Fibroblast of lung (primary cell): ENCODE measurements at regions not wholly inside any gene's neighbourhood (a gene's known extent, or its start where the extent isn't known, plus 50 kb on each side); places are given as distances from the start of the nearest gene placed in this dataset.

Experiments
- DNase-seq, 2 donors: peaks; one replicate each; pipeline versions ENCODE4 v3.0.0 to v3.0.0-alpha.2; 2010; ENCODE audit warnings: low read depth in 2 of 2
- H2AFZ ChIP-seq: 2 replicates; pipeline ENCODE4 v1.5.1; 2012; ENCODE audit warnings: low read length, control low read depth, inconsistent platforms
- H3K27ac ChIP-seq: 2 replicates; pipeline ENCODE4 v1.5.1; 2011; ENCODE audit warnings: low read length, control low read depth; ENCODE audit not compliant: insufficient read depth
- H3K27me3 ChIP-seq: 2 replicates; pipeline ENCODE4 v1.5.1; 2011; ENCODE audit warnings: mild to moderate bottlenecking, low read length; ENCODE audit not compliant: control insufficient read depth, insufficient read depth
- H3K36me3 ChIP-seq: 2 replicates; pipeline ENCODE4 v1.5.1; 2011; ENCODE audit warnings: low read length; ENCODE audit not compliant: control insufficient read depth, insufficient read depth
- H3K4me1 ChIP-seq: 2 replicates; pipeline ENCODE4 v1.5.1; 2011; ENCODE audit warnings: low read length; ENCODE audit not compliant: control insufficient read depth, insufficient read depth; ENCODE audit errors: extremely low read depth
- H3K4me2 ChIP-seq: 2 replicates; pipeline ENCODE4 v1.5.1; 2011; ENCODE audit warnings: low read length, control low read depth; ENCODE audit not compliant: insufficient read depth; ENCODE audit errors: extremely low read depth
- H3K4me3 ChIP-seq, 4 experiments: fragments of 200-600 bp in 1 of 4; sonication (generic) in 1 of 4; replicated peaks in 1 of 4; 2 replicates each; pipeline ENCODE4 v1.5.1; 2011 to 2016; ENCODE audit warnings: low read length in 4 of 4, low read depth in 3 of 4, mild to moderate bottlenecking in 3 of 4, control low read depth in 2 of 4, inconsistent platforms in 1 of 4, mixed read lengths in 1 of 4; ENCODE audit not compliant: insufficient read depth in 1 of 4; ENCODE audit errors: control extremely low read depth in 1 of 4
- H3K79me2 ChIP-seq: 2 replicates; pipeline ENCODE4 v1.5.1; 2012; ENCODE audit warnings: mild to moderate bottlenecking, low read length, inconsistent platforms; ENCODE audit not compliant: control insufficient read depth, insufficient read depth
- H3K9ac ChIP-seq: 2 replicates; pipeline ENCODE4 v1.5.1; 2011; ENCODE audit warnings: mild to moderate bottlenecking, low read length, control low read depth; ENCODE audit not compliant: insufficient read depth
- H3K9me3 ChIP-seq: 2 replicates; pipeline ENCODE4 v1.5.1; 2012; ENCODE audit warnings: low read depth, low read length; ENCODE audit not compliant: control insufficient read depth, insufficient read depth
- H4K20me1 ChIP-seq: 2 replicates; pipeline ENCODE4 v1.5.1; 2011; ENCODE audit warnings: low read length; ENCODE audit not compliant: control insufficient read depth, insufficient read depth; ENCODE audit errors: extremely low read depth
- CTCF ChIP-seq, 2 donors: IDR thresholded peaks in 1 of 2; conservative IDR thresholded peaks in 1 of 2; 1 replicate in 1 of 2; 2 replicates in 1 of 2; pipeline ENCODE4 v1.5.1; 2011 to 2012; ENCODE audit warnings: low read length in 2 of 2, control low read depth in 1 of 2, inconsistent platforms in 1 of 2, low read depth in 1 of 2, mild to moderate bottlenecking in 1 of 2
- EZH2 ChIP-seq: IDR thresholded peaks from 2 replicates; pipeline ENCODE4 v1.5.1; 2012; ENCODE audit warnings: low read length, control low read depth, mild to moderate bottlenecking; ENCODE audit errors: missing control alignments

DNA sequence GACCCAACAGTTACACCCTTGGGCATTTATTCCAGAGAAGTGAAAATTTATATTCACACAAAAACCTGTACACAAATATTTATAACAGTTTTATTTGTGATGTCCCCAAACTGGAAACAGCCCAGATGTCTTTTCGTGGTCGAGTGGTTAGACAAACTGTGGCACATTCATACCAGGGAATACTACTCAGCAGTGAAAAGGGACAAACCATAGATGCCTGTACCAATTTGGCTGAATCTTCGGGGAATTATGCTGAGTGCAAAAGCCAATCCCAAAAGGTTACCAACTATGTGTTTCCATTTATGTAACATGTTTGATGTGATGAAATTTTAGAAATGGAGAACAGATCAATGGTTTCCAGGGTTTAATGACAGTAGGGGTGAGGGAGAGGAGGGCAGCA is 154.3 kb downstream of the GLI2 start:
- no peaks in the 10 kb centered on the region for H3K27me3 ChIP-seq
- no peaks in the 10 kb centered on the region for H3K4me1 ChIP-seq
- no peak overlapping the region for H3K4me2 ChIP-seq
- no peaks in the 10 kb centered on the region for H3K36me3 ChIP-seq
- no peak overlapping the region for H3K27ac ChIP-seq
- no peak overlapping the region for H3K9ac ChIP-seq
- no peak for DNase-seq
- H4K20me1 ChIP-seq, result no peaks in the 10 kb centered on the region
- H2AFZ ChIP-seq, result no peak overlapping the region
- no peaks in the 10 kb centered on the region for H3K79me2 ChIP-seq
- no peak overlapping the region for H3K4me3 ChIP-seq
- TF ChIP-seq CTCF (conservative IDR thresholded peaks at IDR 0.05 in 1 of 2, IDR thresholded peaks at IDR 0.05 in 1 of 2; ENCODE audit: low read depth in 1 of 2, low read length in 2 of 2) (no peak), EZH2 (no peak)
- no peaks in the 10 kb centered on the region for H3K9me3 ChIP-seq

DNA sequence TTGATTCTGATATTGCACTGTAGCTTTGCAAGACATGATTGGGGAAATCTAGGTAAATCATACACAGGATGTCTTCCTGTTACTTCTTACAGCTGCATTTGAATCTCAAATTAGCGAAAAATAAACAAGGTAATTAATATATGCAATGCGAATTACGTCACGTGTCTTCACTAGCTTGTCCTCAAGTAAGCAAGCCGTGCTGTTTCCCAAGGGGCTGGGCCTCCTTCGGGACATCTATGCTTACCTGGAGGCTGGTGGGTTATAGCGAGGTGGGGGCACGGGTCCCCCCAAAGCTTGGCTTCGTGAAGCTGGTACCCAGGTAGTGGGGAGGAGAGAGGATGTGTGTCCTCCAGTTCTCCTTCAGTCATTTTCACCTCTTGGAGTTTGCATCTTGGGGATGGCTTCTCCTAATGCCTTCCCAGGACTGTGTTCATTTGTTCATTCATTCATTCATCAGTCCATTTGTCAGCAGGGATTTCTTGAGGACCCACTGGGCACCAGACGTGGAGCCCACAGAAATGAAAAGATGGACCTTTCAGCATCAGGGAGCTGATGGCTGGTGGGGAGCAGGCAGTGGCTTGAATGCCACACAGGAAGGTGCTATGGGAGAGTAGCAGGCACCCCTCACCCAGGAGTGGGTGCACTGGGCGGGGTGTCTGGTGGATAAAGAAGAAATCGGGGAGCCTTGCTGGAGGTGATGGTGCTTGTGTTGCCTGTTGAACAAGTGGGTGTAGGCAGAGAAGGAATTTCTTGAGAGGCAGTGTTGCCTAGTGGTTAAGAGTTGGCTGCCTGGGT is 155.1 kb downstream of the GLI2 start:
- DNase-seq, result no peak
- Histone ChIP-seq H3K4me3 (no peak overlapping the region), H3K27me3 (no peaks in the 10 kb centered on the region), H3K9ac (no peak overlapping the region), H3K9me3 (no peaks in the 10 kb centered on the region), H3K79me2 (no peaks in the 10 kb centered on the region), H4K20me1 (no peaks in the 10 kb centered on the region), H3K36me3 (no peaks in the 10 kb centered on the region), H2AFZ (no peak overlapping the region), H3K4me2 (no peak overlapping the region), H3K4me1 (no peaks in the 10 kb centered on the region), H3K27ac (no peak overlapping the region)
- TF ChIP-seq CTCF (conservative IDR thresholded peaks at IDR 0.05 in 1 of 2, IDR thresholded peaks at IDR 0.05 in 1 of 2; ENCODE audit: low read depth in 1 of 2, low read length in 2 of 2) (no peak), EZH2 (no peak)

GRCh38 chr2:120892271-120892966 is 156.8 kb downstream of the GLI2 start:
- no peak overlapping the region for H3K4me3 ChIP-seq
- no peak overlapping the region for H3K9ac ChIP-seq
- H3K79me2 ChIP-seq, result no peaks in the 10 kb centered on the region

More at GRCh38 chr2:120892271-120892966, 156.8 kb downstream of the GLI2 start:
- H4K20me1 ChIP-seq, result no peaks in the 10 kb centered on the region
- no peaks in the 10 kb centered on the region for H3K27me3 ChIP-seq
- H2AFZ ChIP-seq, result no peak overlapping the region
- H3K9me3 ChIP-seq, result no peaks in the 10 kb centered on the region
- no peak overlapping the region for H3K27ac ChIP-seq
- H3K36me3 ChIP-seq, result no peaks in the 10 kb centered on the region
- DNase-seq, result no peak
- peak overlapping the region; percentile 46 for H3K4me2 ChIP-seq
- H3K4me1 ChIP-seq, result no peaks in the 10 kb centered on the region
- TF ChIP-seq CTCF (conservative IDR thresholded peaks at IDR 0.05 in 1 of 2, IDR thresholded peaks at IDR 0.05 in 1 of 2; ENCODE audit: low read depth in 1 of 2, low read length in 2 of 2) (no peak), EZH2 (no peak)
